ENCODE measurements at regions not wholly inside any gene's neighbourhood (a gene's known extent, or its start where the extent isn't known, plus 50 kb on each side); places are given as distances from the start of the nearest gene placed in this dataset.
"Not testable (repeated sequence)": the region's sequence is repeated elsewhere in the genome, so short reads cannot be mapped to it uniquely, and the experiment has no call there.

DNA sequence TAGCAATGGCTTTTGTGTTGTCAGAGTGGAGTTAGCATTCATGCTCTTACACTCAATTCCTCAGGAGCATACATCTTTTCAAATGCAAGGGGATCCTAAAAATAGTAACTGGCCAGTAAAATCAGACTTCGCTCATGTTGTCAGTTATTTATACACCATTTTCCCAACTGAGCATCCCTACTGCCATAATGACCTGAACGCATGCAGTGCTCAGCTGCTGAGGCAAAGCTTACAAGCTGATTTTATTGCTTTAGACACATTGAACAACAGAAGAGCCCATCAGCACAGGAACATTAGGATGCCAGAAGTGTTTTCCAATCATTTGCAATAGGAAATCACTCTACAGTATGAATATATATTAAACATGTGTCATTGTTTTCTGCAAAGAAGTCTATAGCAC is 689.7 kb upstream of the BCHE start:
- Histone ChIP-seq H3K4me3 (ENCODE audit: low read depth, low read length) (no peak overlapping the region), H3K27ac (ENCODE audit: low read depth) (no peak overlapping the region), H3K36me3 (ENCODE audit: insufficient read depth) (no peaks in the 10 kb centered on the region), H3K4me1 (ENCODE audit: insufficient read depth) (no peaks in the 10 kb centered on the region)
- WGBS = 44% methylated on average over 2 of the region's 2 CpGs
- DNase-seq (ENCODE audit: extremely low spot score) = no peak

DNA sequence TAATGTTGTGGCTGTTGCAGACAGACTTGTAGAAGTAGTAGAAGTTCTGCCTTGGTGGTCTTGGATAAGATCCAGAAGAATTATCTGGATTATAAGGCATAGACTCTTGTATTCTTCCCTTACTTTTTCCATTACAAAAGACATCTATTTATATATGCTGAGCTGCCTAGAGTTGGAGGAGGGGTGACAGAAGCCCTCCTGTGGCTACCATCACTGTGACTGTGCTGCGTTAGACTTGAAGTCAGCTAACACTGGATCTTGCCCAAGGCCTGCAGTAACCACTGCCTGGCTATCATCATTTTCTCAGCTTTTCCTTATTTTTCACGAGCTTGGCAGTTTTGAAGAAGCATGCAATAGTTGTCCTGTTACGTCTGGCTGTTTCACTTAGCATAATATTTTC is 684.8 kb upstream of the BCHE start:
- no peaks in the 10 kb centered on the region for H3K36me3 ChIP-seq (ENCODE audit: insufficient read depth)
- no peak overlapping the region for H3K27ac ChIP-seq (ENCODE audit: low read depth)
- no peaks in the 10 kb centered on the region for H3K4me1 ChIP-seq (ENCODE audit: insufficient read depth)
- no peak overlapping the region for H3K4me3 ChIP-seq (ENCODE audit: low read depth, low read length)
- no peak for DNase-seq (ENCODE audit: extremely low spot score)
- 64% methylated on average over 3 of the region's 3 CpGs for WGBS

DNA sequence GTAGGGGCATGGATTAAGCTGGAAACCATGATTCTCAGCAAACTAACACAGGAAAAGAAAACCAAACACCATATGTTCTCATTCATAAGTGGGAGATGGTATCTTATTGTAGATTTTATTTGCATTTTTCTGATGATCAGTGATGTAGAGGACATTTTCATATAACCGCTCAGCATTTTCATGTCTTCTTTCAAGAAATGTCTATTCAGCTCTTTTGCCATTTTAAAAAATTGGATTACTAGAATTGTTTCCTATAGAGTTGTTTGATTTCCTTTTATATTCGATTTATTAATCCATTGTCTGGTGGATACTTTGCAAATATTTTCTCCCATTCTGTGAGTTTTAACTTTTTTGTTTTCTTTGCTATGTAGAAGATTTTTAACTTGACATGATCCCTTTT is 682.2 kb upstream of the BCHE start:
- Histone ChIP-seq H3K27ac (ENCODE audit: low read depth) (no peak overlapping the region), H3K4me3 (ENCODE audit: low read depth, low read length) (no peak overlapping the region), H3K4me1 (ENCODE audit: insufficient read depth) (no peaks in the 10 kb centered on the region), H3K36me3 (ENCODE audit: insufficient read depth) (no peaks in the 10 kb centered on the region)
- no peak for DNase-seq (ENCODE audit: extremely low spot score)
- 72% methylated on average over 2 of the region's 2 CpGs for WGBS

DNA sequence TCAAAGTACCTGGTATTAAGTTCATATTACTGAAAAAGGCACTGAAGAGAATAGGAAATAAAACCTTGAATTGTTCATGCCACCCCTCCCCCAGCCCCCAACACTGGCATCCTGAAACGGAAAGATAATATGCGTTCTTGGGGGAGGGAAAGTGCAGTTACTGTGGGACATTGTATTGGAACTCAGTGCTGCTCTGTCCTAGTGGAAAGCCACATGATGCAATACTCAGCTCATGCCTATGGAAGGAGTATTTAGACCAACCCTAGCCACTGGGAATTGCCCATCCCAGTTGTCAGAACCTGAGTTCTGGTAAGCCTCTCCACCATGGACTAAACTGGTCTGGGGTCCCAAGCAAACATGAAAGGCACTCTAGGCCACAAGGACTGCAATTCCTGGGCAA is 680.8 kb upstream of the BCHE start:
- Histone ChIP-seq H3K36me3 (ENCODE audit: insufficient read depth) (no peaks in the 10 kb centered on the region), H3K27ac (ENCODE audit: low read depth) (no peak overlapping the region), H3K4me3 (ENCODE audit: low read depth, low read length) (no peak overlapping the region), H3K4me1 (ENCODE audit: insufficient read depth) (no peaks in the 10 kb centered on the region)
- 96% methylated on average over 2 of the region's 2 CpGs for WGBS
- DNase-seq (ENCODE audit: extremely low spot score) = no peak

DNA sequence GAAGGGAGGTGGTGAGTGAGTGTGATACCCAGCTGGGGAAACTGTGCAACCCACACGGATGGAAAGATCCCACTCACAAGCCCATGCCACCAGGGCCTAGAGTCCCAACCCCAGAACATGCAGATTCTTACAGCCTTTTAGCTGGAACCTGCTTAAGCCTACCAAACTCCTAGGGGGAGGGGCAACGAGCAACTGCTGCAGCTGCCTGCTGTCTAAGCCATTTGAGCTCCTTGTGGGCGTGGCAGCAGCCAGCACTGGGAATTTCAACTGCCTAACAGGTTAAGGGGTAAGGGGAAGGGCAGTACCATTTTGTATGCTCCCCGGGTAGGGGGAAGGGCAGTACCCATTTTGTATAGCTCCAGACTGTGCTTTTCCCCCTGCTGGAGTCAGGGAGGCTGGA is 673.2 kb upstream of the BCHE start:
- Histone ChIP-seq H3K36me3 (ENCODE audit: insufficient read depth) (no peaks in the 10 kb centered on the region), H3K4me3 (ENCODE audit: low read depth, low read length) (no peak overlapping the region), H3K27ac (ENCODE audit: low read depth) (no peak overlapping the region), H3K4me1 (ENCODE audit: insufficient read depth) (no peaks in the 10 kb centered on the region)
- DNase-seq (ENCODE audit: extremely low spot score) = no peak
- 72% methylated on average over 4 of the region's 4 CpGs for WGBS

DNA sequence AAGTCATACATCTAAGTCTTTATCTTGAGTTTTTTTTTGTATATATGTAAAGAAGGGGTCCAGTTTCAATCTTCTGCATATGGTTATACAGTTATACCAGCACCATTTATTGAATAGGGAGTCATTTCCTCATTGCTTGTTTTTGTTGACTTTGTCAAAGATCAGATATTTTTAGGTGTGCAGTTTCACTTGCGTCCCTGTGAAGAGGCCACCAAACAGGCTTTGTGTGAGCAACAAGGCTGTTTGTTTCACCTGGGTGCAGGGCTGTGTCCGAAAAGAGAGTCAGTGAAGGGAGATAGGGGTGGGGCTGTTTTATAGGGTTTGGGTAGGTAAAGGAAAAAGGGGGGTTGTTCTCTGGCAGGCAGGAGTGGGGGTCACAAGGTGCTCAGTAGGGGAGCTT is 663.2 kb upstream of the BCHE start:
- DNase-seq (ENCODE audit: extremely low spot score); H3K4me3 ChIP-seq (ENCODE audit: low read depth, low read length); H3K36me3 ChIP-seq (ENCODE audit: insufficient read depth); H3K27ac ChIP-seq (ENCODE audit: low read depth); H3K4me1 ChIP-seq (ENCODE audit: insufficient read depth): not testable (repeated sequence)
- WGBS = 89% methylated on average over 2 of the region's 2 CpGs

DNA sequence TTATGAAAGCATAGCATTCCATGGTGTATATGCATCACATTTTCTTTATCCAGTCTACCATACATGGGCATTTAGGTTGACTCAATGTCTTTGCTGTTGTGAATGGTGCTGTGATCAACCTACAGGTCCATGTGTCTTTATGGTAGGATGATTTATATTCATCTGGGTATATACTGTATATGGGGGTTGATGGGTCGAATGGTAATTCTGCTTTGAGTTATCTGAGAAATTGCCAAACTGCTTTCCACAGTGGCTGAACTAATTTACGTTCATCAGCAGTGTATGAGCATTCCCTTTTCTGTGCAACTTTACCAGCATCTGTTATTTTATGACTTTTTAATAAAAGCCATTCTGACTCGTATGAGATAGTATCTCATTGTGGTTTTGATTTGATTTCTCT is 662.4 kb upstream of the BCHE start:
- no peak for DNase-seq (ENCODE audit: extremely low spot score)
- no peaks in the 10 kb centered on the region for H3K36me3 ChIP-seq (ENCODE audit: insufficient read depth)
- no peaks in the 10 kb centered on the region for H3K4me1 ChIP-seq (ENCODE audit: insufficient read depth)
- no peak overlapping the region for H3K27ac ChIP-seq (ENCODE audit: low read depth)
- 72% methylated on average over 3 of the region's 3 CpGs for WGBS
- no peak overlapping the region for H3K4me3 ChIP-seq (ENCODE audit: low read depth, low read length)

DNA sequence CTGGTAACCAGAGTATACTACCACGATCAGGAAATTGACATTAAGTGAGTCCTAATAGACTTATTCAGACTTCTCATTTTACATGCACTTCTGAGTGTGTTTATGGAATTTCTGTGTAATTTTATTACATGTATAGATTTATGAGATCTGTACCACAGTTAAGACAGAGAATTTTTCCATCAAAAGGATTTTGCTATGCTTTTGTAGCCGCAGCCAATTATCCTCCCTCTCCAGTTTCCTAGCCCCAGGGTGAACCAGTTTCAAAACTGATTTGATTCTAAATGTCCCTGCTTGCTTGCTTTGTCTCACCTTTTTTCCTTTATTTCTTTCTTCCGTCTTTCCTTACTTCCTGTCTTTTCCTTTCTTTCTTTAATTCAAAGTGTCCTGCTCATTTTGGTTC is 661.2 kb upstream of the BCHE start:
- Histone ChIP-seq H3K27ac (ENCODE audit: low read depth) (no peak overlapping the region), H3K4me1 (ENCODE audit: insufficient read depth) (no peaks in the 10 kb centered on the region), H3K4me3 (ENCODE audit: low read depth, low read length) (no peak overlapping the region), H3K36me3 (ENCODE audit: insufficient read depth) (no peaks in the 10 kb centered on the region)
- DNase-seq (ENCODE audit: extremely low spot score) = no peak
- WGBS = 63% methylated on average over 3 of the region's 3 CpGs

DNA sequence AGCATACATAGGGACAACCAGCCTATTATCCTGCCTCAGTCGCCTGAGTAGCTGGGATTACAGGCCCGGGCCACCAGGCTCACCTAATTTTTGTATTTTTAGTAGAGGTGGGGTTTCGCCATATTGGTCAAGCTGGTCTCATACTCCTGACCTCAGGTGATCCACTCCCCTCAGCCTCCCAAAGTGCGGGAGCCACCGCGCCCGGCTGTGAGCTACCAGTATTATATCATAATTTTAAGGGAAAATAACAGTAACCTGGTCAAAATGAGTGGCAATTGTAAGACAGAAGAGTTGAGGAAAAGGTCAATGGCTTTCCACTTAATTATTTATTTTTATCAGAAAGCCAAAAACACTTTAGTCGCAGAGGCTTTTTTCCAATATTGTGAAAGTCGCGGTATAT is 652.6 kb upstream of the BCHE start:
- no peaks in the 10 kb centered on the region for H3K36me3 ChIP-seq (ENCODE audit: insufficient read depth)
- 97% methylated on average over 10 of the region's 10 CpGs for WGBS
- no peak overlapping the region for H3K4me3 ChIP-seq (ENCODE audit: low read depth, low read length)
- H3K27ac ChIP-seq (ENCODE audit: low read depth) = no peak overlapping the region
- no peaks in the 10 kb centered on the region for H3K4me1 ChIP-seq (ENCODE audit: insufficient read depth)
- DNase-seq (ENCODE audit: extremely low spot score) = no peak

DNA sequence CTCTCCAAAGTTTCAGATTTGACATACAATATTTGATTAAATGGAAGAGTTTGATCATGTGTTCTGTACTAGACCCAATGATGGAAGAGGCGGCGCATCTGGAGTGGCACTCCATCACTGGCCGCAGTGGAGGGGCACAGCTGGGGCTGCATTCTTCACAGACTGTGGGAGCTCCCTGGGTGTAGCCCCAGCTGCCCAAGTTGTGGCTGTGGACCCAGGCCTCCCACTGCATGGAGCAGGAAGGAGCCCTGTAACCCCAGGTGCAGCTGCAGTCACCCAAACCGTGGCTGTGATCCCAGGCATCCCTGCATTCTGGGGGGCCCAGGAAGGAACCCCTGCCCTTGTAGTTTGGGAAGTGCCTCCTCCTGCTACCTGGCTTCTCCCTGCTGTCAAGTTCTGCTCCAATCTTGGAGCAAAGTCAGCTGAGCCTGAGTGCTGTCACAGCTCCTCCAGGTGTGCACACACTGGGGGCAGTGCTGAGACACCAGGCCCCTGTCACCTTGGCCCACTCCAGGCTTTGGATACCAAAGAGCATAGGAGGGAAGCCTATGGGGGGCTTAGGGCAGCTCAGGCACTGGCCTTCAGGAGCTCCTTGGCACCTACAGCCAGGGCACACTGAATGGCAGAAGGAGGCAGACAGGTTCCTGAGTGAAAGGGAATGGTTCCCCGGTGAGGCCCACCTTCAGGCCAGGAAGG is 651.9 kb upstream of the BCHE start:
- no peaks in the 10 kb centered on the region for H3K36me3 ChIP-seq (ENCODE audit: insufficient read depth)
- no peak overlapping the region for H3K4me3 ChIP-seq (ENCODE audit: low read depth, low read length)
- WGBS = 97% methylated on average over 5 of the region's 5 CpGs
- H3K4me1 ChIP-seq (ENCODE audit: insufficient read depth) = no peaks in the 10 kb centered on the region
- no peak for DNase-seq (ENCODE audit: extremely low spot score)
- H3K27ac ChIP-seq (ENCODE audit: low read depth) = no peak overlapping the region

DNA sequence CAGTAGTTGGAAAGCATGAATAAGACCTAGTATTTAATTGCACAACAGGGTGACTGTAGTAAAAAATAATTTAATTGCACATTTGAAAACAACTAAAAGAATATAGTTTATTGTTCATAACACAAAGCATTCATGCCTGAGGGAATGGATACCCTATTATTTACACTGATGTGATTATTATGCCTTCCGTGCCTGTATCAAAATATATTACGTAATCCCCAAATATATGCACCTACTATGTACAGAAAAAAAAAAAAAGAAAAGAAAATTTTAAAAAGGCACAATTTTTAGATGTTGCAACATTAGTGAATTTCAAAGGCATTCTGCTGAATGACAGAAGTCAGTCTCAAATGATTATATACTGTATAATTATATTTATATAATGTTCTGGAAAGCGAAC is 647.2 kb upstream of the BCHE start:
- no peak for DNase-seq (ENCODE audit: extremely low spot score)
- H3K4me1 ChIP-seq (ENCODE audit: insufficient read depth) = no peaks in the 10 kb centered on the region
- H3K36me3 ChIP-seq (ENCODE audit: insufficient read depth) = no peaks in the 10 kb centered on the region
- 87% methylated on average over 3 of the region's 3 CpGs for WGBS
- H3K27ac ChIP-seq (ENCODE audit: low read depth) = no peak overlapping the region
- H3K4me3 ChIP-seq (ENCODE audit: low read depth, low read length) = no peak overlapping the region

DNA sequence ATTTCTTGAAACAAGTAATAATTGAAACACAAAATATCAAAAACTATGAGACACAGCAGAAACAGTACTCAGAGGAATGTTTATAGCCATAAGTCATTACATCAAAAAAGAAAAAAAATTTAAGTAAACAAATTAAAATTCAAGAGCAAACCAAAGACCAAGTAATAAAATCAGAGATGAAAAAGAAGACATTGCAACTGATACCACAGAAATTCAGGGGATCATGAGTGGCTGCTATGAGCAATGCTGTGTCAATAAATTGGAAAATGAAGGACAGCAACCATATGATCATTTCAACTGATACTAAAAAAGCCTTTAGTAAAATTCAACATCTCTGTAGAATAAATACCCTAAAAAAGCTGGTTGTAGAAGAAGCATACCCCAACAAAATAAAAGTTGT is 644.1 kb upstream of the BCHE start:
- no peaks in the 10 kb centered on the region for H3K36me3 ChIP-seq (ENCODE audit: insufficient read depth)
- no peaks in the 10 kb centered on the region for H3K4me1 ChIP-seq (ENCODE audit: insufficient read depth)
- DNase-seq (ENCODE audit: extremely low spot score) = no peak
- no peak overlapping the region for H3K27ac ChIP-seq (ENCODE audit: low read depth)
- H3K4me3 ChIP-seq (ENCODE audit: low read depth, low read length) = no peak overlapping the region

DNA sequence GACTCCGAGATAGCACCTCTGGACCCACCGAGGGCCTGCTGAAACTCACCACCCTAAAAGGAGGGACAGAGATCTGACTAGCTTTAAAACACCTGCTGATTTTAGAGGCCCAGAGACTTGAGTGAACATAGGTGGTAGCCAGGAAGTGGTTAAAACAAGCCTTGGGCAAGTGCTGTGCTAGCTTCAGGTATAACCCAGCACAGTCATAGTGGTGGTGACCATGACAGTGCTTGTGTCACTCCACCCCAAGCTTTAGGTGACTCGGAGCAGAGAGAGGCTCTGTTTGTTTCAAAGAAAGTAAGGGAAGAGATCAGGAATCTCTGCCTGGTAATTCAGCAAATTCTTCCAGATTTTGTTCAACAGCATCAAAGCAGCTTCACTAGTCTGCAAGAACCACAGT is 641.1 kb upstream of the BCHE start:
- H3K36me3 ChIP-seq (ENCODE audit: insufficient read depth) = no peaks in the 10 kb centered on the region
- 75% methylated on average over 3 of the region's 3 CpGs for WGBS
- H3K4me3 ChIP-seq (ENCODE audit: low read depth, low read length) = no peak overlapping the region
- DNase-seq (ENCODE audit: extremely low spot score) = no peak
- H3K4me1 ChIP-seq (ENCODE audit: insufficient read depth) = no peaks in the 10 kb centered on the region
- no peak overlapping the region for H3K27ac ChIP-seq (ENCODE audit: low read depth)

DNA sequence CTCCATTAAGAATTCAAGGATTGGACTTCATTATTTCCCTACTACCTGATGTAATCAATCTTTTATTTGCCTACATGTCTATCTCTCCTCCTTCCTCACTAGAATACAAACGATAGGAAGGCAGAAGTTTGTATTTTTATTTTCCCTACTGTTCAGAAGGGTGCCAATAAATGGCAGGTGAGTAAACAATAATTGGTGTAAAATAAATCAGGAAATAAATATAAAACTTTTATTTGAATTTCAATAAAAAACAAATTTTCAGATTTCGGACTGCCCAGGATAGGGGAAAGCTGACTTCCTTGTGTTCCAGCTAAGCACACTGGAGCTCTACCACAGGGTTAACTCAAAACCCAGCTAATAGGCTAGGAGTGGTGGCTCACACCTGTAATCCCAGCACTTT is 636.3 kb upstream of the BCHE start:
- Histone ChIP-seq H3K4me3 (ENCODE audit: low read depth, low read length) (no peak overlapping the region), H3K27ac (ENCODE audit: low read depth) (no peak overlapping the region), H3K36me3 (ENCODE audit: insufficient read depth) (no peaks in the 10 kb centered on the region), H3K4me1 (ENCODE audit: insufficient read depth) (no peaks in the 10 kb centered on the region)
- 91% methylated on average over 2 of the region's 2 CpGs for WGBS
- no peak for DNase-seq (ENCODE audit: extremely low spot score)

DNA sequence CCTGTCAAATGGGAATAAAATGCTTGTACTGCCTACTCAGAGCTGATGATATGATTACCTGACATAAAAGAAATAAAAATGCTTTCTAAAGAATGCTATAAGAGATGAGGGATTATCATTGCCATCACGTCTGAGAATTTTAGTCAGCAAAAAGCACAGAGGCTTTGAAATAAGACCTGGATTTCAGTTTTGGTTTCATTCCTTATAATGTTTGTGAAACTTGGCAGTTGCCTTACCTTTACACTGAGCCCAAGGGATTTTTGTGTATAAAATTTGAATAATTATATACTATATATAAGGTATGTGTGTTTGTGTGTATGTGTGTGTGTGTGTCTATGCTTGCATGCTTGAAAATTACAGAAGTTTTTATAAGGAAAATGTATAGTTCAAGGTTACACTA is 634.8 kb upstream of the BCHE start:
- 49% methylated on average over 1 of the region's 1 CpG for WGBS
- no peak for DNase-seq (ENCODE audit: extremely low spot score)
- Histone ChIP-seq H3K4me3 (ENCODE audit: low read depth, low read length) (no peak overlapping the region), H3K36me3 (ENCODE audit: insufficient read depth) (no peaks in the 10 kb centered on the region), H3K27ac (ENCODE audit: low read depth) (no peak overlapping the region), H3K4me1 (ENCODE audit: insufficient read depth) (no peaks in the 10 kb centered on the region)
